AG09309 (cell line): ENCODE measurements at regions not wholly inside any gene's neighbourhood (a gene's known extent, or its start where the extent isn't known, plus 50 kb on each side); places are given as distances from the start of the nearest gene placed in this dataset.

Source experiments
- DNase-seq: peaks from one replicate; pipeline ENCODE4 v3.0.0-alpha.2; 2010; ENCODE audit warnings: low read depth
- H3K4me3 ChIP-seq: 2 replicates; pipeline ENCODE4 v1.5.1; 2011; ENCODE audit warnings: mild to moderate bottlenecking, low read depth, low read length, moderate library complexity; ENCODE audit not compliant: control insufficient read depth
- TF ChIP-seq, protein P1 (sequence below): IDR thresholded peaks from 2 replicates; pipeline ENCODE4 v1.5.1; 2011; ENCODE audit warnings: mild to moderate bottlenecking, low read depth, low read length, inconsistent platforms; ENCODE audit not compliant: insufficient read depth, control insufficient read depth; ENCODE audit errors: missing control alignments

DNA sequence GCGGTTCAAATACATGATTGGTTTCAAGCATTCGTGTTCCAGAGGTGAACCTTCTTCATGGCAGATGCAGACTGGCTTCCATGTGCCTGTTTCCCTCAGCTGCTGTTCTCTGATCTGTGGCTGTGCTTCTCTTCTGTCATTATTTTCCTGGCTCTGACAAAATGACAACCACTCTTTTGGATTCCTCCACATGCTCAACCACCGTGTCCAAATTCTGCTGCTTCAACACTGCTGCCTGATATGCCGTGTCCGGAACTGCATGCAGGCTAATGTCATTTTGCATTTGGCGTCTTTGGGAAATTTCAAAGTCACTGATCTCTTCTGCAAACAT lies 368.7 kb upstream of the ZNF608 start:
- H3K4me3 ChIP-seq = no peak overlapping the region
- no peak for DNase-seq
- TF ChIP-seq, protein P1, sequence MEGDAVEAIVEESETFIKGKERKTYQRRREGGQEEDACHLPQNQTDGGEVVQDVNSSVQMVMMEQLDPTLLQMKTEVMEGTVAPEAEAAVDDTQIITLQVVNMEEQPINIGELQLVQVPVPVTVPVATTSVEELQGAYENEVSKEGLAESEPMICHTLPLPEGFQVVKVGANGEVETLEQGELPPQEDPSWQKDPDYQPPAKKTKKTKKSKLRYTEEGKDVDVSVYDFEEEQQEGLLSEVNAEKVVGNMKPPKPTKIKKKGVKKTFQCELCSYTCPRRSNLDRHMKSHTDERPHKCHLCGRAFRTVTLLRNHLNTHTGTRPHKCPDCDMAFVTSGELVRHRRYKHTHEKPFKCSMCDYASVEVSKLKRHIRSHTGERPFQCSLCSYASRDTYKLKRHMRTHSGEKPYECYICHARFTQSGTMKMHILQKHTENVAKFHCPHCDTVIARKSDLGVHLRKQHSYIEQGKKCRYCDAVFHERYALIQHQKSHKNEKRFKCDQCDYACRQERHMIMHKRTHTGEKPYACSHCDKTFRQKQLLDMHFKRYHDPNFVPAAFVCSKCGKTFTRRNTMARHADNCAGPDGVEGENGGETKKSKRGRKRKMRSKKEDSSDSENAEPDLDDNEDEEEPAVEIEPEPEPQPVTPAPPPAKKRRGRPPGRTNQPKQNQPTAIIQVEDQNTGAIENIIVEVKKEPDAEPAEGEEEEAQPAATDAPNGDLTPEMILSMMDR = no peak

DNA sequence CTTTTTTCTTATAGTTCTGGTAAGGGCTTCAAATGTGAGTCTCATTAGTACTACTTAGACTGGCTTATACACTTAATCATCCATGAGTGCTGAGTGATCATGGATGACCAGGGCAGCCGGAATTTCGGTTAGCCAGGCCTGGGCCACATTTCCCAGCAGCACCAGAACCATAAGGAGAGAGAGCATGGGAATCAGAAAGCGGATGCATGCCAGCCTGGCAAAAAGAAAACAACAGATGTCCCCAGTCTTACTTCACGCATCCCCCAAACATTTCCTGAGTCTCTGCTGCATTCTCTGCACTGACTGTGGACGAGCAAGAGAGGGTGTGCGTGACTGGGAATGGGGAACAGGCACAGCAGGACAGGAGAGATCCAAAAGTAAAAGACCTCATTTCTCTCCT lies 371.1 kb upstream of the ZNF608 start:
- no peak overlapping the region for H3K4me3 ChIP-seq
- TF ChIP-seq, protein P1 = no peak
- peak; percentile 47 for DNase-seq

DNA sequence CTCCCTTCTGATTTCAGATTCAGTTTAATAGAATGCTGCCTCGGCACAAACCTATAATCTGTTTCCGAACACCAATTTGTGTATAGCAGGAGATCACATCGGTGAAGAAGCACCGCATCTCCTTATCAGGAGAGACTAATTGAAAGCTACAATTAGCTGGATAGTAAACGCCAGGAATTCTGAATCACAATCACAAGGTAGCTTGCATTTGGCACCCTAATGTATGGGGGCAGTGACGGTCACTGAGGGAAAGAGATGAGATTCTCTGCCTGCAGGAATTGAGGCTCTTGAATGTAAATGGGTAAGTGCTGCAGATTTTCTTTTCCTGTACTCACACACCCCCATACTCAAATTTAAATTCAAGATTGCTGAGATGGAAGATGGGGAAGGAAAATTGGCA lies 373.6 kb upstream of the ZNF608 start:
- TF ChIP-seq, protein P1 = no peak
- no peak for DNase-seq
- H3K4me3 ChIP-seq = no peak overlapping the region

DNA sequence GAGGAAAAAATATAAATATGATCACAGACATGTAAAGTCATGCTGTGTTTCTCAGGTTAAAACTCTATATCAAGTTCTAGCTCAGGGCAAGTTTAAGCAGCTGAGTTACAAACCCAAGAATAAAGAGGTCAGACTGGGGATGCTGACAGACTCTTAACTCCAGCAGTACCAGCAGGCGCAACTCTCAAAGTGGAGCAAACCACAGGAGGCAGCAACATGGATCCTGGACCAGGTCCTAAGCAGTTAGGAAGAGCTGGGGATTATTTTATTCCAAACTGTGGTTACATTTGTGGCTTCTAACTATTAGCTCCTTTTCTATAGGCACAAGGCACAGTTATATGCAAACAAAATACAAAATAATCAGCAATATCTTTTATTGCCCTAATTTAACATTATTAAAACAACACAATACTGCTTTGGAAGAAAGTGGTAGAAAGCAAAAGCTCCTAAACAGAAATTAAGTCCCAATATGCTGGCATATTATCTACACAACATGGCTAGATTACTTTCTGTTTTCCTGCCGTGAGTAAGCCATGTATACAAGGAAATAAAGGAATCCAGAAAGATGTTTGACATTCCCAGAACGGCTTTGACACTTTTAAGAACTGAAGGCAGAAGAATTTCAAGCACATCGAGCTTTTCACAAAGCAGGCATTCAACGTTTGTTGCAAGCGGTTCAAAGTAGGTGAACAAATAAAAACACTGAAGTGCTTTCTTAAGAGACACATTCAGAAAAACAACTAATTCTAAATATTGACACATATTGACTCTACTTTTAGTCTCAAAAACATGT lies 378.8 kb upstream of the ZNF608 start:
- TF ChIP-seq, protein P1 = no peak

DNA sequence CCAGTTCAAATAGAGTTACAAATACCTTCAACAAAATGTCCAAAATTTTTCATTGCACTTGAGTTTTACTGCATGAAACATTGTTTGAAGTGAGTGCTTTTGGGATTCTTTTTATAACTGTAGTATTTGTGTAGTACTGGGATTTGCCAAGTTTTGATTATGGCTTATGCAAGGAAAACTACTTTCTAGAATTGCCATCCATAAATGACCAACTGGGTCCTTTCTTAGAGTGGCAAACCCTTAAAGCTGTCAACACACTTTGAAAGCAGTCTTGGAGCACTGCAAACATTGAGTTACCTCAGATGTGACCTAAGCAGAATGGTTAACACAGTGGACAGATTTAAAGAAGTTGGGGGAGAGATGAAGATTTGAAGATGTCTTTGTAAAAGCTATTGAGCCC lies 379.6 kb upstream of the ZNF608 start:
- TF ChIP-seq, protein P1 = no peak
- DNase-seq = no peak

More for the DNA sequence above, 378.8 kb upstream of the ZNF608 start:
- no peak overlapping the region for H3K4me3 ChIP-seq
- DNase-seq = no peak

DNA sequence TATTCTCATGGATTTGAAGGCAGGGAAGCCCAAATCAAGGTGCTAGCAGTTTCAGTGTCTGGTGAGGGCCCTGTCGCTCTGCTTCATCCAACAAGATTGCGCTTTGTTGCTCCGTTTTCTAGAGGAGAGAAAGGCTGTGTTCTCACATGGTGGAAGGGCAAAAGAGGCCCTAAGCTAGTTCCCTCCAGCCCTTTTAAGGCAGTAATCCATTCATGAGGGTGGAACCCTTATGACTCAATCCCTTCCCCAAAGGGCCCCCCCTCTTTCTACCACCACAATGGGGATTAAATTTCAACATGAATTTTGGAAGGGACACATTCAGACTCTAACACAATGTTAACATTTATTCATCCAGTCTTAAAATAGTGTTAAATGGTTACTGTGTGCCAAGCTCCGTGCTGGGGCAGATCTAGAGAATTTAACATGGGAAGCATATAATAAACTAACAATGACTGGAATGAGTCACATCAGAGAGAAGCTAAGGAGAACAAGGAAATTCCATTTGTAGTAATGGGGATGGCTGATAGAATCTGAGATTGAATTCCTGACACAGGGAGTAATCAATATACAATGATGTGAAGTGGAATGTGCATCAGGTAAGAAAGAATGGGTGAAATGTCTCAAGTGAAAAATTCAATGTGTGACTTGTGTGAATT lies 382.8 kb upstream of the ZNF608 start:
- DNase-seq = no peak
- TF ChIP-seq, protein P1 = no peak
- H3K4me3 ChIP-seq = no peak overlapping the region

More for the DNA sequence above, 379.6 kb upstream of the ZNF608 start:
- no peak overlapping the region for H3K4me3 ChIP-seq
